Ammon's horn (tissue), 1 donor: ENCODE measurements at regions not wholly inside any gene's neighbourhood (a gene's known extent, or its start where the extent isn't known, plus 50 kb on each side); places are given as distances from the start of the nearest gene placed in this dataset.
"Not testable (repeated sequence)": the region's sequence is repeated elsewhere in the genome, so short reads cannot be mapped to it uniquely, and the experiment has no call there.

ENCODE experiments used
- DNase-seq: peaks from one replicate; pipeline ENCODE4 v3.0.0-alpha.2; 2016; ENCODE audit warnings: low spot score

DNA sequence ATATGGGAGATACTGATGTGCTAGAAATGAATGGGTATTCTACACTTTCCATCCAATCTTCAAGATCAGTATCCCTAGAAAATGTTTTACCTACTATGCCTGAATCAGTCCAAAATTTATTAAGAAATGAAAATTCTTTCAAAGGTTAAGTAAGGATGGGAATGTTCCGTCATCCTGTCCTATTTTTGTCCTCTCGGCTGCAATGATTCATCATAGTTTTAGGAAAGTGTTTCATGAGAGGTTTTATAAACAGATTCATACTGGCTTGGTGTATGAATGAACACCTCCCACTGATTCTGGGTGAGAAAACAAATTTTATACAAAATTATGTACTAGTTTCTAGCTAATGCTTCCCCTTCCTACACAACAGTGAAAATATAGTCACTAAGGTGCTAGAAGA is 504.6 kb upstream of the NR5A2 start:
- peak; percentile 7 for DNase-seq

- DNase-seq = no peak
These were observed 498.2 kb upstream of the NR5A2 start for GRCh38 chr1:199529324-199529723.

DNA sequence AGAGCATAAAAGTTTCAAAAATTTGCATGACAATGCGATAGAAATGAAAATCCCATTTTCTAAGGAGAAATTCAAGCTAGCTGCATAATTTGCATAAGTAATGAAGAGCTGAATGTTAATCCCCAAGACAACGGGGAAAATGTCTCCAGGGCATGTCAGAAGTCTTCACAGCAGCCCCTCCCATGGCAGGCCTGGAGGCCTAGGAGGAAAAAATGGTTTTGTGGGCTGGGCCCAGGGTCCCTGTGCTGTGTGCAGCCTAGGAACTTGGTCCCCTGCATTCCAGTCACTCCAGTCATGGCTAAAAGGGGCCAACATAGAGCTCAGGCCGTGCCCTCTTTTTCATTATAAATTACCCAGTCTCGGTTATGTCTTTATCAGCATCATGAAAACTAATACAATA is 494.1 kb upstream of the NR5A2 start:
- not testable (repeated sequence) for DNase-seq

DNA sequence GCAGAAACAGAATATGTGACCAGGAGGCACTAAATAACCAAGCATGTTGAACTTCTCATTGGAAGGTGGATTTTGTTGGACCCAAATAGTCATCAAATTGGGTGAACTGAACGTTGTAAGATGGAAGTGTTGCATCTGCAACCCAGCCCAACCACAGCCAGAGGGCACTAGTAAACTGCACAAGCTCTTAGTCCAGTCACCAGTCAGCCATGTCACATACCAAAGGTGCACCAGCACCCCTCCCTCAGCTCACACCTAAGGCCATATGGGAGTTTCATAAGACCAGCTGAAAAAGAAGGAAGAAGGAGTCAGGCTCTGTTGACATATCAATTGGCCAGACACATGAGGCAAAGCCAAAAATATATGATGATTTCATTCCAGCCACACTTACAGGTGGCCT is 481.7 kb upstream of the NR5A2 start:
- no peak for DNase-seq

- no peak for DNase-seq
These were observed 481.2 kb upstream of the NR5A2 start for GRCh38 chr1:199546323-199546722.

DNA sequence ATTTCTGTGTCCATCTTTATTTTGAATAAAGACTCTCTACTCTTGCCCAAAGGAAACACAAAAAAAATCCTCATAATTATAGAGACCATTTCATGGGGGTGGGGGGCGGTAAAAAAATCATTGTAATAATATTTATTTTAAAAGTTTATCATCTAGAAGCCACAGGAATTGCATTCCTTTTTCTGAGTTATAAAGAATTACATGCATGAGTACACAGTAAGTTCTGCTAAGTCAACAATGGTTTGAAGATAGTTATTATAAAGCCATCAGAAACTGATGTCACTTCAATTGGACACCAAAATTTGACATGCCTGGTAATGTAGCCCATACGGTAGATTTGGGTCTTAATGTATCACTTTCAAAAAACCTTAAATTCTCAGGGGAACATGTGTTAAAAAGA is 478.1 kb upstream of the NR5A2 start:
- DNase-seq = no peak

- no peak for DNase-seq
These were observed 477.1 kb upstream of the NR5A2 start for GRCh38 chr1:199550199-199551065.

GRCh38 chr1:199551967-199552565 is 475.4 kb upstream of the NR5A2 start:
- DNase-seq = peak; percentile 81

DNA sequence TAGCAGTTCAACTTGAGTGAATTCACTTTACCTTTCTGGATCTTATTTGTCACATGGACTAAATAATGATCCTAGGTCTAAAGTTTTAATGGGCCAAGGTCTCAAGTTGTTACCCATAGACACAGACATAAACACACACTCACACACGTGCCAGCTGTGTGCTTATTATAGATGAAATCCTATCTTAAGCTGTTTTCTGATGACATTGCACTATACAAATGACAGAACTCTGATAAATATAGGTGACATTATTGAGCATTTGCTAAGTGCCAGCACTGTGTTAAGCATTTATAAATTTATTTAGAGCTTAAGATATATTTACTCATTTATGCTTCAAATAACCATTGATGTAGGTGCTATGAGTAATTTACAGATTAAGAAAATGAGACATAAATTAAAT is 474.4 kb upstream of the NR5A2 start:
- DNase-seq = no peak

GRCh38 chr1:199561334-199561733 is 466.2 kb upstream of the NR5A2 start:
- DNase-seq = no peak

GRCh38 chr1:199573047-199573446 is 454.5 kb upstream of the NR5A2 start:
- no peak for DNase-seq

DNA sequence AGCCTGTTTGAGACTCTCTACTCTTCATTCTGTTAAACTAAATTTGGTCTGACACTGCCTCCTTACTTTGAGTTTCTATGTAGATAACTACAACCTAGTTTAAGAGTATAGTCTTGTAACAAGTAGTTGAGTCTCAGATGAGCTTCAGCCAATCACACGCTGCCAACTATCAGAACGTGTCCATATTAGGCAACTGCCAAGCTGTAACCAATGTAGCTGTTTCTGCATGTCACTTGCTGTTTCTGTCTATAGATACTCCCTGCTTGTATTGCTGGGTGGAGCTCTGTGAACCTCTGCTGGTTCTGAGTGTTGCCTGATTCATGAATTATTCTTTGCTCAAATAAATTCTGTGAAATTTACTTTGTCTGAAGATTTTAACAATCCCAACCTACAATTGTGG is 452.6 kb upstream of the NR5A2 start:
- DNase-seq = no peak

DNA sequence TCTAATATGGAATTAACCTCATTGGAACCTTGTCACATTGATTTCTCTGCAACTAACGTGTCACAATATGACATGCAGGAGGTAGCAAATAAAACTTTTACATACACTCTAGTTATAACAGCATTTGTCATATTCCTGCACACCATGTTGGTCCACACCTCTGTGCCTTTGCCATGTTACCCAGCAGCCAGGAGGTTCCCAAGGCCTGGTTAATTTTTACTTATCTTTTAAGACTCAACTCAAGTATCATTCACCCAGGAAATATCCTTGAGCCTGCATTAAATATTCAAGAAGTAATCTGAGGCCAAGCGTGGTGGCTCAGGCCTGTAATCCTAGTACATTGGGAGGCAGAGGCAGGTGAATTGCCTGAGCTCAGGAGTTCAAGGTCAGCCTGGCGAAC is 447.2 kb upstream of the NR5A2 start:
- no peak for DNase-seq

DNA sequence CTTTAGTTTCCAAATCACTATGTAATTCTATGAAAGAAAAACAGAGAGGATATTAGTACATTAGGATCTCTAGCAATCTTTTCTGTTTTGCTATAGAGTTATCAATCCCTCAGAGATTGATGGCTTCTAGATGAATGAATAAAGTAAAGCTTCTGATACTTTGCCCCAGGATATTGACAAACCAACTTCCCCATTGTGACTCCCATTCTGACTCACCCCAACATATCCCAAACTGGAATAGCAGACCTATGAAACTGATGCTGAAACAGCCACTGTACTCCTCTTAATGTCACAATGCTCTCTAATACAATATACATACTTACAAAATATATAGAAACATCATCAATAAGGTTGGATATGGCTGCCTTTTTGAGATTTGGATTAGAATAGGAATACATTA is 442.1 kb upstream of the NR5A2 start:
- no peak for DNase-seq

DNA sequence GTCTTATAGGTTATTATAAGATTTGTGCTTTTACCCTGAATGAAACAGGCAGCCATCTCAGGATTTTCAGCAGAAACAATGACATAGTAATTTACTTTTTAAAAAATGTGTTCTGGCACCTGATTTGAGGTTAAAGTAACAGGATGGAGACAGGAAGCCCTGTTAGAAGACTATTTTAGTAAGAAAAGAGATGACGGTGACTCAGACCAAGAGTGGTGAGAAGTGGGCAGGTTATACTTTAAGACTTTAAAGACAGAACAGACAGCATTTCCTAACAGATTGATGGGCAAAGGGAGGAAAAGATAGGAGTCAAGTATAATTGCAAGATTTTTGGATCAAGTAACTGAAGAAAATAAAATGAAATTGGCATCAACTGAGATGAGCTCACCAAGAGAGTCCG is 436.8 kb upstream of the NR5A2 start:
- no peak for DNase-seq

GRCh38 chr1:199591468-199591867 is 436.0 kb upstream of the NR5A2 start:
- DNase-seq = no peak

DNA sequence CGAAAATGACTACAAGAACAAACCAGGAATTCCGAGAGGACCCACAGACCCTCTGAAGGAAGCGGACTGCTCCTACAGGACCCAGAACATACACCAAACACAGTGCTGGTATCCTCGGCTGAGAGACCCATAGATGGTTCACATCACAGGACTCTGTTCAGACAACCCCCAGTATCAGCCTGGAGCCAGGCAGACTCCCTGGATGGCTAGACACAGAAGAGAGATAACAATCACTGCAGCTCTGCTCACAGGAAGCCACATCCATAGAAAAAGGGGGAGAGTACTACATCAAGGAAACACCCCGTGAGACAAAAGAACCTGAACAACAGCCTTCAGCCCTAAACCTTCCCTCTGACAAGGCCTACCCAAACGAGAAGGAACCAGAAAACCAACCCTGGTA is 434.0 kb upstream of the NR5A2 start:
- DNase-seq = no peak

GRCh38 chr1:199596448-199596847 is 431.1 kb upstream of the NR5A2 start:
- not testable (repeated sequence) for DNase-seq

DNA sequence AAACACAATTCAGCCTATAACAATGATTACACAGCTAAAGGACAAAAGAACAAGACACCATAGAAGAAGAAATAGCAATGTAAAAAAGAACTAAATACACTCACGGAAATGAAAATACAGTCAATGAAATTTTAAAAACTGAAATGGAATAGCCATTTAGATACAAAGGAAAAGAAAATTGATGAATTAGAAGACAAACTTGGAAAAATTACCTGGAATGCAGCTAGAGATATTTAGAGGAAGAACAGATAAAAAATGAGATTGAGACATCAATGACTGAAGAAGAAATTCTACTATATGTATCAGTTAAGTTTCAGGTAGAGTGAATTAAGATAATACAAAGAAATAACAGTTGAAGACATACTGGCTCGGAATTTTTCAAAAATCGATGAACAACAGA is 430.4 kb upstream of the NR5A2 start:
- DNase-seq = no peak

DNA sequence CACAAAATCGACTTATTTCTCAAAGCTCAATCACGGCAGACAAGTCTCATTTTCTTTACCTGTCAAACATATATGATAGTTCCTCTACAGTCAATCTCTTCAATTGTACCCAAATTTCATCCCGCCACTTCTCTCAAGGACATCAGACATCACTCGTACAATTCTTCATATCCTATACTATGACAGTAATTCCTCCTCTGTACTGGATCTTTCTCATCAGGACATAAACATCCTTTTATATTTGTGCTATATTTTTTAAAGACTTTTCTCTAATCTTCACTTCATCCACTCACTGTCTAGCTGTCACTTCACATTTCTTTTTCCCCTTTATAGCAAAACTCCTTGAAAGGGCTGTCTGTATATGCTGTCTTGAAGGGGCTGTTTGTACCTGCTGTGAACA is 419.1 kb upstream of the NR5A2 start:
- no peak for DNase-seq

- DNase-seq = no peak
These were observed 414.3 kb upstream of the NR5A2 start for GRCh38 chr1:199612976-199613774.

- no peak for DNase-seq
These were observed 410.6 kb upstream of the NR5A2 start for GRCh38 chr1:199616947-199617346.

GRCh38 chr1:199619223-199619622 is 408.3 kb upstream of the NR5A2 start:
- DNase-seq = no peak
